ENCODE measurements at regions not wholly inside any gene's neighbourhood (a gene's known extent, or its start where the extent isn't known, plus 50 kb on each side); places are given as distances from the start of the nearest gene placed in this dataset.

- no peak overlapping the region for H3K4me3 Mint-ChIP-seq (ENCODE audit: unreplicated experiment)
- DNase-seq (ENCODE audit: extremely low spot score, unreplicated experiment) = no peak
- no peaks in the 10 kb centered on the region for H3K9me3 Mint-ChIP-seq (ENCODE audit: unreplicated experiment)
- peaks cover 26% of the 10 kb centered on the region for H3K4me1 Mint-ChIP-seq (ENCODE audit: unreplicated experiment)
- TF ChIP-seq CTCF (IDR thresholded peaks at IDR 0.05) = no peak
- no peak overlapping the region for H3K27ac Mint-ChIP-seq (ENCODE audit: unreplicated experiment)
- no peaks in the 10 kb centered on the region for H3K36me3 Mint-ChIP-seq (ENCODE audit: unreplicated experiment)
- no peaks in the 10 kb centered on the region for H3K27me3 Mint-ChIP-seq (ENCODE audit: unreplicated experiment)
These were observed 66.9 kb upstream of the DOCK9 start for GRCh38 chr13:99044764-99045163.

- TF ChIP-seq CTCF (IDR thresholded peaks at IDR 0.05) = no peak
- no peaks in the 10 kb centered on the region for H3K36me3 Mint-ChIP-seq (ENCODE audit: unreplicated experiment)
- no peaks in the 10 kb centered on the region for H3K9me3 Mint-ChIP-seq (ENCODE audit: unreplicated experiment)
- peak overlapping the region; percentile 27 for H3K27ac Mint-ChIP-seq (ENCODE audit: unreplicated experiment)
- H3K4me3 Mint-ChIP-seq (ENCODE audit: unreplicated experiment) = no peak overlapping the region
- no peaks in the 10 kb centered on the region for H3K27me3 Mint-ChIP-seq (ENCODE audit: unreplicated experiment)
- DNase-seq (ENCODE audit: extremely low spot score, unreplicated experiment) = no peak
- H3K4me1 Mint-ChIP-seq (ENCODE audit: unreplicated experiment) = peaks cover 29% of the 10 kb centered on the region
These were observed 67.5 kb upstream of the DOCK9 start for GRCh38 chr13:99045396-99045795.

DNA sequence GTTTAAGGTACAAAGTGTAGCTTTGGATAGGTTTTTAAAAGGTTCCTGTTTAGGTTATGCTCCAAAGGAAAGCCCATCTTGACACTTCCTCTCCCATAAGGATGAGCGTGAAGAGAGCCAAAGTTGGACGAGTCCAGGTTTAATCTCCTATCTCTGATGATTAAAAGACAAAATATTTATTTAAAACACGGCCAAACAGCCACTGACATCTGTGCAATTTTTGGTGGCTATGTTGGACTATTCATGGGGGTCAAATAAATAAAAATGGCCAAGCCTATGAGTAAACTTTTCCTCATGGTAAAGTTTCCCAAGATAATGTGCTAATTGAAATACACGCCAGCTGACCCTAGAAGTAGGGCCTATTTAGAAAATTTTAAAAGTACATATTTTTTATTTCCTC lies 69.0 kb upstream of the DOCK9 start:
- Mint-ChIP-seq H3K9me3 (ENCODE audit: unreplicated experiment) (no peaks in the 10 kb centered on the region), H3K4me1 (ENCODE audit: unreplicated experiment) (peaks cover 24% of the 10 kb centered on the region), H3K27ac (ENCODE audit: unreplicated experiment) (no peak overlapping the region), H3K4me3 (ENCODE audit: unreplicated experiment) (no peak overlapping the region), H3K36me3 (ENCODE audit: unreplicated experiment) (no peaks in the 10 kb centered on the region), H3K27me3 (ENCODE audit: unreplicated experiment) (no peaks in the 10 kb centered on the region)
- TF ChIP-seq CTCF (IDR thresholded peaks at IDR 0.05) = no peak
- DNase-seq (ENCODE audit: extremely low spot score, unreplicated experiment) = no peak

- no peak for TF ChIP-seq CTCF (IDR thresholded peaks at IDR 0.05)
- H3K9me3 Mint-ChIP-seq (ENCODE audit: unreplicated experiment) = no peaks in the 10 kb centered on the region
- H3K36me3 Mint-ChIP-seq (ENCODE audit: unreplicated experiment) = no peaks in the 10 kb centered on the region
- peaks cover 13% of the 10 kb centered on the region for H3K4me1 Mint-ChIP-seq (ENCODE audit: unreplicated experiment)
- no peak for DNase-seq (ENCODE audit: extremely low spot score, unreplicated experiment)
- H3K4me3 Mint-ChIP-seq (ENCODE audit: unreplicated experiment) = no peak overlapping the region
- no peak overlapping the region for H3K27ac Mint-ChIP-seq (ENCODE audit: unreplicated experiment)
- H3K27me3 Mint-ChIP-seq (ENCODE audit: unreplicated experiment) = no peaks in the 10 kb centered on the region
These were observed 73.2 kb upstream of the DOCK9 start for GRCh38 chr13:99050983-99051488.

GRCh38 chr13:99051768-99052455 lies 74.0 kb upstream of the DOCK9 start:
- no peak for DNase-seq (ENCODE audit: extremely low spot score, unreplicated experiment)
- H3K9me3 Mint-ChIP-seq (ENCODE audit: unreplicated experiment) = no peaks in the 10 kb centered on the region
- no peak for TF ChIP-seq CTCF (IDR thresholded peaks at IDR 0.05)
- no peaks in the 10 kb centered on the region for H3K36me3 Mint-ChIP-seq (ENCODE audit: unreplicated experiment)
- no peaks in the 10 kb centered on the region for H3K27me3 Mint-ChIP-seq (ENCODE audit: unreplicated experiment)
- no peak overlapping the region for H3K27ac Mint-ChIP-seq (ENCODE audit: unreplicated experiment)
- H3K4me3 Mint-ChIP-seq (ENCODE audit: unreplicated experiment) = no peak overlapping the region
- peaks cover 9% of the 10 kb centered on the region for H3K4me1 Mint-ChIP-seq (ENCODE audit: unreplicated experiment)

All from osteocyte (in vitro differentiated cells).